PC-3 (cell line): ENCODE measurements at regions not wholly inside any gene's neighbourhood (a gene's known extent, or its start where the extent isn't known, plus 50 kb on each side); places are given as distances from the start of the nearest gene placed in this dataset.

Source experiments
- ATAC-seq: fragments of 200-7000 bp; cut with Tn5 transposase; 2 replicates; pipeline ENCODE4 v1.9.1; 2020; ENCODE audit warnings: mild to moderate bottlenecking, moderate library complexity
- BruUV-seq: library from RNA; stranded (reverse); fragments of 400-500 nt; replicated peaks from 2 replicates; lab custom pipeline; 2021; lab: Mats Ljungman, UMichigan
- CTCF ChIA-PET: fragments of 300-600 bp; sonication (Branson Sonifier 250); formaldehyde crosslinking; loops from one replicate; lab custom pipeline; 2022; ENCODE audit warnings: antibody characterized with exemption; lab: Charles Lee
- POLR2A ChIA-PET: fragments of 300-600 bp; sonication (Branson Sonifier 250); formaldehyde crosslinking; loops from one replicate; lab custom pipeline; 2022; ENCODE audit warnings: antibody characterized with exemption; ENCODE audit not compliant: unreplicated experiment; lab: Charles Lee
- DNase-seq: peaks from one replicate; pipeline ENCODE4 v3.0.0-alpha.2; 2015
- H2AFZ ChIP-seq: fragments of 300-600 bp; sonication (generic); 2 replicates; pipeline ENCODE4 v1.6.0; 2016; ENCODE audit warnings: antibody characterized with exemption, low read length
- H3F3A ChIP-seq: fragments of 300-600 bp; sonication (generic); one replicate; pipeline ENCODE4 v1.6.0; 2017; ENCODE audit warnings: antibody characterized with exemption, low read length, control low read depth, mild to moderate bottlenecking; ENCODE audit not compliant: unreplicated experiment
- H3K27ac ChIP-seq: fragments of 300-600 bp; sonication (generic); 2 replicates; pipeline ENCODE4 v1.5.1; 2016; ENCODE audit warnings: mild to moderate bottlenecking, low read length
- H3K27me3 ChIP-seq: fragments of 300-600 bp; sonication (generic); 2 replicates; pipeline ENCODE4 v1.6.1; 2016; ENCODE audit warnings: low read length, mixed read lengths
- H3K36me3 ChIP-seq: fragments of 300-600 bp; sonication (generic); 2 replicates; pipeline ENCODE4 v1.6.1; 2016; ENCODE audit warnings: low read depth, mixed run types, low read length, mixed read lengths
- H3K4me1 ChIP-seq: fragments of 300-600 bp; sonication (generic); 2 replicates; pipeline ENCODE4 v1.5.1; 2016; ENCODE audit warnings: low read length; ENCODE audit not compliant: insufficient read depth
- H3K4me2 ChIP-seq: fragments of 300-600 bp; sonication (generic); 2 replicates; pipeline ENCODE4 v1.6.0; 2016; ENCODE audit warnings: low read length
- H3K4me3 ChIP-seq: fragments of 300-600 bp; sonication (generic); 2 replicates; pipeline ENCODE4 v1.5.1; 2016; ENCODE audit warnings: mild to moderate bottlenecking, low read length, mixed read lengths
- H3K79me2 ChIP-seq: fragments of 300-600 bp; sonication (generic); 2 replicates; pipeline ENCODE4 v1.6.1; 2017; ENCODE audit warnings: low read length, mixed read lengths
- H3K9ac ChIP-seq: fragments of 300-600 bp; sonication (generic); 2 replicates; pipeline ENCODE4 v1.6.0; 2016; ENCODE audit warnings: mild to moderate bottlenecking, low read length
- H3K9me2 ChIP-seq: fragments of 300-600 bp; sonication (generic); replicated peaks from 2 replicates; pipeline ENCODE4 v1.6.1; 2016; ENCODE audit warnings: mixed run types, low read length, mixed read lengths
- H3K9me3 ChIP-seq: fragments of 300-600 bp; sonication (generic); 2 replicates; pipeline ENCODE4 v1.6.1; 2016; ENCODE audit warnings: low read length, mixed read lengths
- H4K20me1 ChIP-seq: fragments of 300-600 bp; sonication (generic); 2 replicates; pipeline ENCODE4 v1.6.1; 2016; ENCODE audit warnings: low read length, mixed read lengths
- CTCF ChIP-seq: fragments of 300-600 bp; sonication (generic); conservative IDR thresholded peaks from 2 replicates; pipeline ENCODE4 v1.5.1; 2017; ENCODE audit warnings: antibody characterized with exemption, low read depth, mild to moderate bottlenecking, low read length
- EZH2 ChIP-seq: fragments of 300-600 bp; sonication (generic); IDR thresholded peaks from one replicate; pipeline ENCODE4 v1.6.1; 2017; ENCODE audit warnings: antibody characterized with exemption, mild to moderate bottlenecking, low read length; ENCODE audit not compliant: unreplicated experiment
- EZH2phosphoT487 ChIP-seq: fragments of 300-600 bp; sonication (generic); IDR thresholded peaks from 2 replicates; pipeline ENCODE4 v1.6.1; 2018; ENCODE audit warnings: mild to moderate bottlenecking, antibody characterized with exemption, low read length, borderline replicate concordance
- intact Hi-C: fragments of 100-400 bp; cut with micrococcal nuclease; formaldehyde crosslinking; loops from 2 replicates; pipeline ENCODE4 v1.9.0; 2023

GRCh38 chr7:15937571-15937970 lies 251.1 kb upstream of the MEOX2 start:
- H3K9me3 ChIP-seq, result no peaks in the 10 kb centered on the region
- H3K9ac ChIP-seq, result no peak overlapping the region
- no peak overlapping the region for H3K4me2 ChIP-seq
- H3K79me2 ChIP-seq, result no peaks in the 10 kb centered on the region
- ChIA-PET CTCF (no interaction called here), POLR2A (no interaction called here)
- no peaks in the 10 kb centered on the region for H3K27me3 ChIP-seq
- no peak overlapping the region for H3K4me3 ChIP-seq
- no peak for ATAC-seq
- H3K36me3 ChIP-seq, result no peaks in the 10 kb centered on the region
- TF ChIP-seq EZH2phosphoT487 (no peak), CTCF (no peak), EZH2 (no peak)
- no peak for DNase-seq
- intact Hi-C loops, result no loop called here
- H2AFZ ChIP-seq, result no peak overlapping the region
- BruUV-seq, result no TSS peak
- H3K9me2 ChIP-seq, result no peaks in the 10 kb centered on the region
- no peaks in the 10 kb centered on the region for H3K4me1 ChIP-seq
- no peaks in the 10 kb centered on the region for H3F3A ChIP-seq
- no peak overlapping the region for H3K27ac ChIP-seq
- no peaks in the 10 kb centered on the region for H4K20me1 ChIP-seq

GRCh38 chr7:15936991-15937390 lies 250.5 kb upstream of the MEOX2 start:
- intact Hi-C loops, result no loop called here
- POLR2A ChIA-PET, result no interaction called here
- CTCF ChIA-PET, result no interaction called here
- H3K27me3 ChIP-seq, result no peaks in the 10 kb centered on the region
- DNase-seq (no peak), ATAC-seq (no peak)
- no peaks in the 10 kb centered on the region for H3K9me3 ChIP-seq
- no peak overlapping the region for H3K4me2 ChIP-seq
- no peaks in the 10 kb centered on the region for H3K9me2 ChIP-seq
- no peak overlapping the region for H3K4me3 ChIP-seq
- no peak overlapping the region for H3K9ac ChIP-seq
- H3K27ac ChIP-seq, result no peak overlapping the region
- no peaks in the 10 kb centered on the region for H3K79me2 ChIP-seq
- no TSS peak for BruUV-seq
- H4K20me1 ChIP-seq, result no peaks in the 10 kb centered on the region
- TF ChIP-seq EZH2, result no peak
- no peak for TF ChIP-seq EZH2phosphoT487
- TF ChIP-seq CTCF, result no peak
- no peaks in the 10 kb centered on the region for H3K36me3 ChIP-seq
- H3K4me1 ChIP-seq, result no peaks in the 10 kb centered on the region
- no peak overlapping the region for H2AFZ ChIP-seq
- no peaks in the 10 kb centered on the region for H3F3A ChIP-seq

- TF ChIP-seq EZH2, result no peak
- TF ChIP-seq EZH2phosphoT487, result no peak
- TF ChIP-seq CTCF, result no peak
- Histone ChIP-seq H3F3A (no peaks in the 10 kb centered on the region), H3K4me2 (no peak overlapping the region), H3K4me1 (no peaks in the 10 kb centered on the region), H3K9me2 (no peaks in the 10 kb centered on the region), H3K9ac (no peak overlapping the region), H3K36me3 (no peaks in the 10 kb centered on the region), H3K9me3 (no peaks in the 10 kb centered on the region), H2AFZ (no peak overlapping the region), H3K27ac (no peak overlapping the region), H4K20me1 (no peaks in the 10 kb centered on the region), H3K4me3 (no peak overlapping the region), H3K79me2 (no peaks in the 10 kb centered on the region), H3K27me3 (no peaks in the 10 kb centered on the region)
- no peak for DNase-seq
- intact Hi-C loops, result no loop called here
- BruUV-seq, result no TSS peak
- POLR2A ChIA-PET, result no interaction called here
- CTCF ChIA-PET, result no interaction called here
- ATAC-seq, result no peak
Measured at GRCh38 chr7:15932318-15932717, 245.8 kb upstream of the MEOX2 start.
